ENCODE measurements at regions not wholly inside any gene's neighbourhood (a gene's known extent, or its start where the extent isn't known, plus 50 kb on each side); places are given as distances from the start of the nearest gene placed in this dataset.
"Not testable (repeated sequence)": the region's sequence is repeated elsewhere in the genome, so short reads cannot be mapped to it uniquely, and the experiment has no call there.

- H3K27me3 Mint-ChIP-seq (ENCODE audit: insufficient read depth, unreplicated experiment); H3K4me1 Mint-ChIP-seq (ENCODE audit: insufficient read depth, unreplicated experiment); H3K27ac Mint-ChIP-seq (ENCODE audit: low read depth, unreplicated experiment); BruUV-seq (replicated peaks); H3K4me3 Mint-ChIP-seq (ENCODE audit: unreplicated experiment); CTCF ChIA-PET; H3K36me3 Mint-ChIP-seq (ENCODE audit: insufficient read depth, unreplicated experiment); POLR2A ChIA-PET; H3K9me3 Mint-ChIP-seq (ENCODE audit: unreplicated experiment); DNase-seq (ENCODE audit: unreplicated experiment); intact Hi-C loops (cut with micrococcal nuclease): not testable (repeated sequence)
These were observed 342.9 kb downstream of the NPIPA7 start for GRCh38 chr16:16721849-16722248.

- H3K4me3 Mint-ChIP-seq (ENCODE audit: unreplicated experiment); H3K9me3 Mint-ChIP-seq (ENCODE audit: unreplicated experiment); H3K27me3 Mint-ChIP-seq (ENCODE audit: insufficient read depth, unreplicated experiment); H3K27ac Mint-ChIP-seq (ENCODE audit: low read depth, unreplicated experiment); CTCF ChIA-PET; BruUV-seq (replicated peaks); intact Hi-C loops (cut with micrococcal nuclease); H3K4me1 Mint-ChIP-seq (ENCODE audit: insufficient read depth, unreplicated experiment); DNase-seq (ENCODE audit: unreplicated experiment); POLR2A ChIA-PET; H3K36me3 Mint-ChIP-seq (ENCODE audit: insufficient read depth, unreplicated experiment): not testable (repeated sequence)
These were observed 343.7 kb downstream of the NPIPA7 start for GRCh38 chr16:16722666-16723065.

- intact Hi-C loops (cut with micrococcal nuclease); DNase-seq (ENCODE audit: unreplicated experiment); H3K4me3 Mint-ChIP-seq (ENCODE audit: unreplicated experiment); H3K36me3 Mint-ChIP-seq (ENCODE audit: insufficient read depth, unreplicated experiment); BruUV-seq (replicated peaks); H3K27me3 Mint-ChIP-seq (ENCODE audit: insufficient read depth, unreplicated experiment); POLR2A ChIA-PET; H3K27ac Mint-ChIP-seq (ENCODE audit: low read depth, unreplicated experiment); H3K9me3 Mint-ChIP-seq (ENCODE audit: unreplicated experiment); H3K4me1 Mint-ChIP-seq (ENCODE audit: insufficient read depth, unreplicated experiment); CTCF ChIA-PET: not testable (repeated sequence)
These were observed 345.0 kb downstream of the NPIPA7 start for GRCh38 chr16:16723819-16724519.

- BruUV-seq (replicated peaks); H3K36me3 Mint-ChIP-seq (ENCODE audit: insufficient read depth, unreplicated experiment): not testable (repeated sequence)
These were observed 348.1 kb downstream of the NPIPA7 start for GRCh38 chr16:16727048-16727447.

GRCh38 chr16:16742573-16742972, 363.6 kb downstream of the NPIPA7 start:
- DNase-seq (ENCODE audit: unreplicated experiment); POLR2A ChIA-PET; BruUV-seq (replicated peaks); H3K27me3 Mint-ChIP-seq (ENCODE audit: insufficient read depth, unreplicated experiment); H3K27ac Mint-ChIP-seq (ENCODE audit: low read depth, unreplicated experiment); H3K4me1 Mint-ChIP-seq (ENCODE audit: insufficient read depth, unreplicated experiment); H3K4me3 Mint-ChIP-seq (ENCODE audit: unreplicated experiment); intact Hi-C loops (cut with micrococcal nuclease); CTCF ChIA-PET; H3K36me3 Mint-ChIP-seq (ENCODE audit: insufficient read depth, unreplicated experiment): not testable (repeated sequence)
- peaks cover 12% of the 10 kb centered on the region for H3K9me3 Mint-ChIP-seq (ENCODE audit: unreplicated experiment)

More at GRCh38 chr16:16727048-16727447, 348.1 kb downstream of the NPIPA7 start:
- H3K4me3 Mint-ChIP-seq (ENCODE audit: unreplicated experiment); H3K27ac Mint-ChIP-seq (ENCODE audit: low read depth, unreplicated experiment); DNase-seq (ENCODE audit: unreplicated experiment); H3K4me1 Mint-ChIP-seq (ENCODE audit: insufficient read depth, unreplicated experiment); CTCF ChIA-PET; H3K9me3 Mint-ChIP-seq (ENCODE audit: unreplicated experiment); POLR2A ChIA-PET; intact Hi-C loops (cut with micrococcal nuclease); H3K27me3 Mint-ChIP-seq (ENCODE audit: insufficient read depth, unreplicated experiment): not testable (repeated sequence)

GRCh38 chr16:16754992-16755667, 376.2 kb downstream of the NPIPA7 start:
- BruUV-seq (replicated peaks); POLR2A ChIA-PET; H3K27me3 Mint-ChIP-seq (ENCODE audit: insufficient read depth, unreplicated experiment); H3K4me1 Mint-ChIP-seq (ENCODE audit: insufficient read depth, unreplicated experiment); H3K36me3 Mint-ChIP-seq (ENCODE audit: insufficient read depth, unreplicated experiment); DNase-seq (ENCODE audit: unreplicated experiment); H3K27ac Mint-ChIP-seq (ENCODE audit: low read depth, unreplicated experiment); CTCF ChIA-PET; intact Hi-C loops (cut with micrococcal nuclease); H3K4me3 Mint-ChIP-seq (ENCODE audit: unreplicated experiment); H3K9me3 Mint-ChIP-seq (ENCODE audit: unreplicated experiment): not testable (repeated sequence)

GRCh38 chr16:16763449-16763848, 384.5 kb downstream of the NPIPA7 start:
- no peak for DNase-seq (ENCODE audit: unreplicated experiment)
- CTCF ChIA-PET: no interaction called here
- TF ChIP-seq CTCF (IDR thresholded peaks at IDR 0.05; ENCODE audit: unreplicated experiment): no peak
- Mint-ChIP-seq H3K27ac (ENCODE audit: low read depth, unreplicated experiment) (no peak overlapping the region), H3K36me3 (ENCODE audit: insufficient read depth, unreplicated experiment) (no peaks in the 10 kb centered on the region), H3K27me3 (ENCODE audit: insufficient read depth, unreplicated experiment) (no peaks in the 10 kb centered on the region), H3K9me3 (ENCODE audit: unreplicated experiment) (peaks cover 22% of the 10 kb centered on the region), H3K4me3 (ENCODE audit: unreplicated experiment) (no peak overlapping the region), H3K4me1 (ENCODE audit: insufficient read depth, unreplicated experiment) (no peaks in the 10 kb centered on the region)
- POLR2A ChIA-PET: no interaction called here
- intact Hi-C loops (cut with micrococcal nuclease): no loop called here
- BruUV-seq (replicated peaks): no TSS peak

GRCh38 chr16:16770717-16771116, 391.8 kb downstream of the NPIPA7 start:
- H3K27me3 Mint-ChIP-seq (ENCODE audit: insufficient read depth, unreplicated experiment); H3K27ac Mint-ChIP-seq (ENCODE audit: low read depth, unreplicated experiment); intact Hi-C loops (cut with micrococcal nuclease); H3K4me1 Mint-ChIP-seq (ENCODE audit: insufficient read depth, unreplicated experiment); H3K4me3 Mint-ChIP-seq (ENCODE audit: unreplicated experiment); POLR2A ChIA-PET; BruUV-seq (replicated peaks); CTCF ChIA-PET; DNase-seq (ENCODE audit: unreplicated experiment); H3K36me3 Mint-ChIP-seq (ENCODE audit: insufficient read depth, unreplicated experiment): not testable (repeated sequence)
- H3K9me3 Mint-ChIP-seq (ENCODE audit: unreplicated experiment): peaks cover 44% of the 10 kb centered on the region

All from MCF 10A (cell line).